ENCODE measurements at regions not wholly inside any gene's neighbourhood (a gene's known extent, or its start where the extent isn't known, plus 50 kb on each side); places are given as distances from the start of the nearest gene placed in this dataset.
"Not testable (repeated sequence)": the region's sequence is repeated elsewhere in the genome, so short reads cannot be mapped to it uniquely, and the experiment has no call there.

GRCh38 chr6:141815039-141815438, 317.7 kb upstream of the GJE1 start:
- not testable (repeated sequence) for TF ChIP-seq CTCF (conservative IDR thresholded peaks at IDR 0.05); EZH2 (IDR thresholded peaks at IDR 0.05; ENCODE audit: low read depth)

Measured in PC-9 (cell line).